ENCODE measurements at regions not wholly inside any gene's neighbourhood (a gene's known extent, or its start where the extent isn't known, plus 50 kb on each side); places are given as distances from the start of the nearest gene placed in this dataset.

DNA sequence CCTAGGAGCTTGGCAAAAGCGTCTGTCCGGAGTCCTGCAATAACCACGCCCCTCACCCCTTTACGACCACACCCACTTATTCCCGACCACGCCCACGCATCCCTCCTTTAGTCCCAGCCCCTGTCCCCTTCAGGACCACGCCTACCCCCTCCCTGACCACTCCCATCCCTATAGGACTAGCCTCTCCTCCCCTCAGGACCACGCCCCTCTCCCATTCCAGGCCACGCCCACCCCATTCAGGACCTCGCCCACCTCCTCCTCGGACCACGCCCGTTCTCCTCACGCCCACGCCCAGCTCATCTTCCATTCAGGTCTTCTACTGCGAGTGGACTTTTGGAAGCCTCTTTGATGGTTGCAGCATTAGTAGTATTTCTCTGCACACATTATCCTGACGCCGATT, 131.2 kb upstream of the STX18 start:
- peak in 1 of 2 donors; percentile 41 for DNase-seq
- 42 to 45% (median 45%) methylated on average over 19 of the region's 19 CpGs for WGBS, 5 donors
- H3K4me1 ChIP-seq: no peaks in the 10 kb centered on the region
- intact Hi-C loops (cut with DNase I; ENCODE audit: low total_unique reads): no loop called here
- no peak for TF ChIP-seq POLR2AphosphoS5 (IDR thresholded peaks at IDR 0.05)
- no peak for TF ChIP-seq EP300 (IDR thresholded peaks at IDR 0.05)
- no peak for TF ChIP-seq POLR2A (IDR thresholded peaks at IDR 0.05)
- TF ChIP-seq, protein P1, sequence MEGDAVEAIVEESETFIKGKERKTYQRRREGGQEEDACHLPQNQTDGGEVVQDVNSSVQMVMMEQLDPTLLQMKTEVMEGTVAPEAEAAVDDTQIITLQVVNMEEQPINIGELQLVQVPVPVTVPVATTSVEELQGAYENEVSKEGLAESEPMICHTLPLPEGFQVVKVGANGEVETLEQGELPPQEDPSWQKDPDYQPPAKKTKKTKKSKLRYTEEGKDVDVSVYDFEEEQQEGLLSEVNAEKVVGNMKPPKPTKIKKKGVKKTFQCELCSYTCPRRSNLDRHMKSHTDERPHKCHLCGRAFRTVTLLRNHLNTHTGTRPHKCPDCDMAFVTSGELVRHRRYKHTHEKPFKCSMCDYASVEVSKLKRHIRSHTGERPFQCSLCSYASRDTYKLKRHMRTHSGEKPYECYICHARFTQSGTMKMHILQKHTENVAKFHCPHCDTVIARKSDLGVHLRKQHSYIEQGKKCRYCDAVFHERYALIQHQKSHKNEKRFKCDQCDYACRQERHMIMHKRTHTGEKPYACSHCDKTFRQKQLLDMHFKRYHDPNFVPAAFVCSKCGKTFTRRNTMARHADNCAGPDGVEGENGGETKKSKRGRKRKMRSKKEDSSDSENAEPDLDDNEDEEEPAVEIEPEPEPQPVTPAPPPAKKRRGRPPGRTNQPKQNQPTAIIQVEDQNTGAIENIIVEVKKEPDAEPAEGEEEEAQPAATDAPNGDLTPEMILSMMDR (IDR thresholded peaks at IDR 0.05): no peak
- no peaks in the 10 kb centered on the region for H3K36me3 ChIP-seq
- no peak overlapping the region for H3K27ac ChIP-seq
- H3K9me3 ChIP-seq: no peaks in the 10 kb centered on the region
- H3K4me3 ChIP-seq: no peak overlapping the region
- H3K27me3 ChIP-seq: no peaks in the 10 kb centered on the region

DNA sequence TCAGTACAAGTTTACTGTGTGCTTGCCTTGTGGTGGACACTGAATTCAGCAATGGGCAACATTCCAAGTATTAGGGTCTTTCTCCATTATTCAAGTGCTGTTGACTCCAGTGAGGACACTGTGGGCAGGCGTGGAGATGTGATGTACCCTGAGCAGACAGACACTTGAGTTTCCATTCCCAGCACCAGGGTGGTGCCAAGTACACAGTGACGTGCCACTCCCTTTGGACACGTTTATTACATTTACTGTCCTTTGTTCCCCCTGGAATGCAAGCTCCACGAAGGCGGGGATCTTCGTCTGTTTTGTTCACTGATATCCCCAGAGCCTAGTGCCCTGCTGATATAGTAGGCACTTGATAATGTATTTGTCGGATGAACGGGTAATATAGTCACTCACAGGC, 130.6 kb upstream of the STX18 start:
- Histone ChIP-seq H3K36me3 (no peaks in the 10 kb centered on the region), H3K4me1 (peaks cover 0 to under 1% (median 0%) of the 10 kb centered on the region in 4 donors), H3K9me3 (no peaks in the 10 kb centered on the region), H3K4me3 (no peak overlapping the region), H3K27ac (no peak overlapping the region), H3K27me3 (no peaks in the 10 kb centered on the region)
- DNase-seq: no peak
- intact Hi-C loops (cut with DNase I; ENCODE audit: low total_unique reads): no loop called here
- 54 to 80% (median 59%) methylated on average over 8 of the region's 8 CpGs for WGBS, 5 donors
- TF ChIP-seq POLR2A (IDR thresholded peaks at IDR 0.05): no peak

DNA sequence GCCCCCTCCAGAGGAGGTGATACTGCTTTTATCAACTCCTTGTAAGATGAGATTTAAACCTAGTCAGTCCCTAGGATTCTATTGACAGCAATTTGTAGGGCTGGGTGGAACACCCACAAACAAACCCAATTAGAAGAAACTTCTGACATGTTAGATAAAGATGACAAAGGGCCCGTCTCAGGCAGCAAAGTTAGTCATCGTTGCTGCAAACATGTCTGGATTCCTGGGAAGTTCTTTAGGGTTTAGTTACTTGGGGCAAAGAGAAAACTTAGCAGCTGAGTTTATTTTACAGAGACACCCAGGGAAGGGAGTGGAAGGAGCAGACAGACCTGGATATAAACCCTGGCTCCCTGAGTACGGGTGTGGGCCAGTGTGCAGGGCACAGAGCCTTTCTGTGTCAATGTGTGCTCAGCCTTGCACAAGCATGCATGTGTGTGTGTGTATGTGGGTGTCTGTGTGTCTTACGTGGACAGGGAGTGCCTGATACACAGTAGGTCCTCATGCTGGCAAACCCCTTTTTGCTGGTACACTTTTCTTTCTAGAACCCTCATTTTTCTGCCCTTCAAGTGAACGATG, 130.0 kb upstream of the STX18 start:
- TF ChIP-seq, protein P1 (IDR thresholded peaks at IDR 0.05): no peak
- TF ChIP-seq POLR2AphosphoS5 (IDR thresholded peaks at IDR 0.05): no peak
- no peak for TF ChIP-seq EP300 (IDR thresholded peaks at IDR 0.05)
- no peak for TF ChIP-seq POLR2A (IDR thresholded peaks at IDR 0.05)
- no peaks in the 10 kb centered on the region for H3K27me3 ChIP-seq
- H3K4me3 ChIP-seq: no peak overlapping the region
- WGBS, 5 donors: 35 to 61% (median 43%) methylated on average over 5 of the region's 5 CpGs
- no peaks in the 10 kb centered on the region for H3K36me3 ChIP-seq
- H3K4me1 ChIP-seq: peaks cover 0 to 6% (median 0%) of the 10 kb centered on the region in 4 donors
- no peaks in the 10 kb centered on the region for H3K9me3 ChIP-seq
- intact Hi-C loops (cut with DNase I; ENCODE audit: low total_unique reads): no loop called here
- DNase-seq: no peak
- H3K27ac ChIP-seq: no peak overlapping the region

DNA sequence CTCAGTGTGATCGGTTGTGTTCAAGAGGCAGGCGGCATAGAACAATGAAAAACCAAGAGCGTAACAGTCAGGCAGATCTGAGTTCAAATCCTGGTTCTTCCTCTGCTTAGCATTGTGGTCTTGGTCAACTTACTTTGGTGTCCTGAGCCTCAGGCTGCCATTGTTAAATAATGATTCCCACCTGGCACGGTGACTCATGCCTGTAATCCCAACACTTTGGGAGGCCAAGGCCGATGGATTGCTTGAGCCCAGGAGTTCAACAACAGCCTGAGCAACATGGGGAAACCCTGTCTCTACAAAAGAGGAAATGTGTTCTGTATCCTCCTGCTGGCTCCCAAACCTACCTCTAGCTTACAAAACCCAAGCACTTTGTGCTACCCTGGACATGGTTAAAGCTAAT, 129.0 kb upstream of the STX18 start:
- intact Hi-C loops (cut with DNase I; ENCODE audit: low total_unique reads): no loop called here
- H3K27ac ChIP-seq: no peak overlapping the region
- TF ChIP-seq, protein P1 (IDR thresholded peaks at IDR 0.05): no peak
- TF ChIP-seq POLR2A (IDR thresholded peaks at IDR 0.05) (no peak), POLR2AphosphoS5 (IDR thresholded peaks at IDR 0.05) (no peak), EP300 (IDR thresholded peaks at IDR 0.05) (no peak)
- WGBS, 5 donors: 68 to 88% (median 83%) methylated on average over 5 of the region's 5 CpGs
- peaks cover 0 to 6% (median 0%) of the 10 kb centered on the region in 4 donors for H3K4me1 ChIP-seq
- no peak for DNase-seq
- no peak overlapping the region for H3K4me3 ChIP-seq
- no peaks in the 10 kb centered on the region for H3K36me3 ChIP-seq
- H3K27me3 ChIP-seq: no peaks in the 10 kb centered on the region
- no peaks in the 10 kb centered on the region for H3K9me3 ChIP-seq

DNA sequence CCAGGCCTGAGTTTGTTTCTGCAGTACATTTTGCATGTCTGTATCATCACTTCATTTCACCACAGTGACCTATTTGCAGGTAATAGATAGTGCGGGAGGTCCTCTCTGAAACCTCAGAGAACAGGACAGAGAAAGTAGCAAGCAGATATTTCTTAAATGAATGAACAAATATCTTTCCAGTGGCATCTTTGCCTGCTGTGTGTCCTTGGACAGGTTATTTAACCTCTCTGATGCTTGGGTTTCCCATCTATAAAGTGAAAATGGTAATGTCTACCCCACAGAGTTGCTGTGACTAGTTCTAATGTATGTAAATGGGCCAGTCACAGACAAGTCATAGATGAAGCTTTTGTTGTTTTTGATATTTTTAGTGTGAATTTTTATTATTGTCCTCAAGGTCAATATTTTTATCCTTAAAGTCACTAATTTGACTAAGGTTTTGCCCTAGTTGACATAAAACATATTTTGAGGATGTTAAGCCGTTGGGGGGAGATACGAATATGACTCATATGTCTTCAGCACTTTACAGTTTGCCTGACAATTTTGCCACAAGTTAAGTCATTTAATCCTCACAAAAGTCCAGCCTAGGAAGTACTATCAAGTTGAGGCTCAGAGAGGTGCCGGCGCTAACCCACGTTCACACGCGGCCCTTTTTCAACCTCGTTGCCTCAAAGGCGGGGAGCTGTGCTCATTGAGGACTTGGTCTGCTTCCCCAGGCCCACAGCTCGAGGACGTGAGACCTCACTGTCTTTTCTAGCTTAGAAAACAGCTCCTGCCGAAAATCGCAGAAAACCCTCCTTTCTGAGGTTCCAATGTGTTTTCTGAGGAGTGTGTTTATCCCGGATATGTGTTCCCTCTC, 126.7 kb upstream of the STX18 start:
- WGBS, 5 donors: 58 to 73% (median 69%) methylated on average over 15 of the region's 15 CpGs

More for the DNA sequence above, 126.7 kb upstream of the STX18 start:
- no peaks in the 10 kb centered on the region for H3K9me3 ChIP-seq
- no peaks in the 10 kb centered on the region for H3K27me3 ChIP-seq
- TF ChIP-seq, protein P1 (IDR thresholded peaks at IDR 0.05): no peak
- TF ChIP-seq EP300 (IDR thresholded peaks at IDR 0.05) (no peak), POLR2AphosphoS5 (IDR thresholded peaks at IDR 0.05) (no peak), POLR2A (IDR thresholded peaks at IDR 0.05) (no peak)
- H3K4me1 ChIP-seq: peaks cover 0 to 6% (median 0%) of the 10 kb centered on the region in 4 donors
- H3K27ac ChIP-seq: no peak overlapping the region
- no peaks in the 10 kb centered on the region for H3K36me3 ChIP-seq
- intact Hi-C loops (cut with DNase I; ENCODE audit: low total_unique reads): no loop called here
- no peak overlapping the region for H3K4me3 ChIP-seq
- no peak for DNase-seq

Measured in stomach (tissue), 8 donors.